ENCODE measurements at regions not wholly inside any gene's neighbourhood (a gene's known extent, or its start where the extent isn't known, plus 50 kb on each side); places are given as distances from the start of the nearest gene placed in this dataset.

- TF ChIP-seq CTCF (IDR thresholded peaks at IDR 0.05; ENCODE audit: insufficient read depth, low read length) (no peak), POLR2AphosphoS5 (IDR thresholded peaks at IDR 0.05; ENCODE audit: low read depth) (no peak), GABPA (IDR thresholded peaks at IDR 0.05; ENCODE audit: low read depth) (no peak)
These were observed 979.5 kb upstream of the TENM4 start for GRCh38 chr11:80420374-80420773.

Data from HL-60 (cell line).